HCT116 (cell line): ENCODE measurements at regions not wholly inside any gene's neighbourhood (a gene's known extent, or its start where the extent isn't known, plus 50 kb on each side); places are given as distances from the start of the nearest gene placed in this dataset.

Experiments
- ATAC-seq: fragments of 200-7000 bp; cut with Tn5 transposase; 2 replicates; pipeline ENCODE4 v1.9.1; 2020; ENCODE audit warnings: mild to moderate bottlenecking, moderate library complexity
- BruUV-seq: library from RNA; stranded (reverse); fragments of 400-500 nt; replicated peaks from 2 replicates; lab custom pipeline; 2021; lab: Mats Ljungman, UMichigan
- CTCF ChIA-PET: fragments of 300-600 bp; sonication (Branson Sonifier 250); formaldehyde crosslinking; loops from one replicate; lab custom pipeline; 2021; ENCODE audit warnings: antibody characterized with exemption; lab: Charles Lee
- POLR2A ChIA-PET: fragments of 300-600, 350-600 bp; sonication (Branson Sonifier 250); formaldehyde crosslinking; loops from one replicate; lab custom pipeline; 2021; ENCODE audit warnings: antibody characterized with exemption; lab: Charles Lee
- RAD21 ChIA-PET, 2 experiments: fragments of 300-600 bp; sonication (Branson Sonifier 250); formaldehyde crosslinking; loops; one replicate each; lab custom pipeline; 2023; ENCODE audit warnings: low total read pairs in 2 of 2; ENCODE audit not compliant: uncharacterized antibody in 2 of 2, unreplicated experiment in 2 of 2, low non-redundant PET in 1 of 2; lab: Charles Lee
- DNase-seq: peaks from one replicate; pipeline ENCODE4 v3.0.0-alpha.2; 2010; ENCODE audit warnings: low read depth, low spot score
- H2AFZ ChIP-seq: fragments of 200-600 bp; shearing (Covaris generic), sonication (generic); 2 replicates; pipeline ENCODE4 v1.6.1; 2017; ENCODE audit warnings: low read depth, mixed run types, mixed read lengths, antibody characterized with exemption, low read length; ENCODE audit not compliant: poor library complexity, severe bottlenecking
- H3K27ac ChIP-seq: 2 replicates; pipeline ENCODE4 v1.5.1; 2012; ENCODE audit warnings: low read depth, low read length
- H3K27me3 ChIP-seq: fragments of 200-600 bp; sonication (generic); 2 replicates; pipeline ENCODE4 v1.6.1; 2016; ENCODE audit warnings: mixed run types, low read length, mixed read lengths; ENCODE audit not compliant: insufficient read depth
- H3K36me3 ChIP-seq, 2 experiments: fragments of 200-500 bp in 1 of 2; fragments of 200-600 bp in 1 of 2; sonication (Bioruptor generic) in 1 of 2; sonication (generic) in 1 of 2; 2 replicates each; pipeline versions ENCODE4 v1.5.1 to v1.6.1; 2014 to 2016; ENCODE audit warnings: low read length in 2 of 2, inconsistent platforms in 1 of 2, mixed read lengths in 1 of 2, mixed run types in 1 of 2; ENCODE audit not compliant: insufficient read depth in 2 of 2, control insufficient read depth in 1 of 2
- H3K4me1 ChIP-seq, 2 experiments: fragments of 200-600 bp in 1 of 2; sonication (generic) in 1 of 2; 2 replicates each; pipeline versions ENCODE4 v1.5.1 to v1.6.1; 2012 to 2017; ENCODE audit warnings: low read length in 2 of 2, inconsistent platforms in 1 of 2, mild to moderate bottlenecking in 1 of 2, mixed read lengths in 1 of 2, mixed run types in 1 of 2, moderate library complexity in 1 of 2; ENCODE audit not compliant: insufficient read depth in 2 of 2, control insufficient read depth in 1 of 2
- H3K4me2 ChIP-seq: fragments of 200-600 bp; sonication (generic); 2 replicates; pipeline ENCODE4 v1.6.1; 2017; ENCODE audit warnings: mixed run types, low read length, mixed read lengths
- H3K4me3 ChIP-seq, 2 experiments: fragments of 200-600 bp in 1 of 2; sonication (generic) in 1 of 2; replicated peaks in 1 of 2; 2 replicates each; pipeline ENCODE4 v1.5.1; 2011 to 2016; ENCODE audit warnings: low read length in 2 of 2, control low read depth in 1 of 2, low read depth in 1 of 2, mild to moderate bottlenecking in 1 of 2, mixed read lengths in 1 of 2, mixed run types in 1 of 2
- H3K79me2 ChIP-seq: fragments of 200-600 bp; sonication (generic); 2 replicates; pipeline ENCODE4 v1.6.1; 2017; ENCODE audit warnings: mild to moderate bottlenecking, mixed run types, low read length, moderate library complexity, mixed read lengths; ENCODE audit not compliant: insufficient read depth
- H3K9ac ChIP-seq: fragments of 200-600 bp; sonication (generic); 2 replicates; pipeline ENCODE4 v1.6.1; 2016; ENCODE audit warnings: low read length, mixed read lengths
- H3K9me2 ChIP-seq: fragments of 200-600 bp; sonication (generic), shearing (Covaris generic); 2 replicates; pipeline ENCODE4 v1.6.1; 2017; ENCODE audit warnings: mixed run types, mild to moderate bottlenecking, moderate library complexity; ENCODE audit not compliant: insufficient read depth
- H3K9me3 ChIP-seq, 2 experiments: fragments of 200-500 bp in 1 of 2; fragments of 200-600 bp in 1 of 2; sonication (Bioruptor generic) in 1 of 2; sonication (generic) in 1 of 2; 2 replicates each; pipeline ENCODE4 v1.6.1; 2014 to 2017; ENCODE audit warnings: low read length in 2 of 2, mixed read lengths in 2 of 2, inconsistent platforms in 1 of 2, low read depth in 1 of 2, mild to moderate bottlenecking in 1 of 2, mixed run types in 1 of 2, moderate library complexity in 1 of 2; ENCODE audit not compliant: control insufficient read depth in 1 of 2, insufficient read depth in 1 of 2
- H4K20me1 ChIP-seq: fragments of 200-600 bp; sonication (generic), shearing (Covaris generic); 2 replicates; pipeline ENCODE4 v1.6.1; 2017; ENCODE audit warnings: mixed run types, mild to moderate bottlenecking, moderate library complexity; ENCODE audit not compliant: insufficient read depth
- ATF3 ChIP-seq: IDR thresholded peaks from 2 replicates; pipeline ENCODE4 v1.6.1; 2012
- CBX3 ChIP-seq: IDR thresholded peaks from 2 replicates; pipeline ENCODE4 v1.6.1; 2012; ENCODE audit warnings: low read depth
- CEBPB ChIP-seq: IDR thresholded peaks from 2 replicates; pipeline ENCODE4 v1.6.1; 2012; ENCODE audit warnings: low read depth
- CTCF ChIP-seq, 3 experiments: fragments of 200-600 bp in 1 of 3; sonication (generic) in 1 of 3; IDR thresholded peaks in 2 of 3; conservative IDR thresholded peaks in 1 of 3; 2 replicates each; pipeline ENCODE4 v1.5.1; 2012 to 2017; ENCODE audit warnings: low read depth in 2 of 3, low read length in 2 of 3, antibody characterized with exemption in 1 of 3, borderline replicate concordance in 1 of 3, control low read depth in 1 of 3, mild to moderate bottlenecking in 1 of 3, mixed read lengths in 1 of 3, mixed run types in 1 of 3, moderate library complexity in 1 of 3; ENCODE audit not compliant: insufficient read depth in 1 of 3
- EGR1 ChIP-seq: IDR thresholded peaks from 2 replicates; pipeline ENCODE4 v1.6.1; 2012; ENCODE audit warnings: low read depth
- EZH2phosphoT487 ChIP-seq: fragments of 200-600 bp; IDR thresholded peaks from 2 replicates; pipeline ENCODE4 v1.6.1; 2018; ENCODE audit warnings: antibody characterized with exemption, borderline replicate concordance
- FOSL1 ChIP-seq: IDR thresholded peaks from 2 replicates; pipeline ENCODE4 v1.6.1; 2012; ENCODE audit warnings: low read depth
- JUND ChIP-seq: IDR thresholded peaks from 2 replicates; pipeline ENCODE4 v1.6.1; 2012
- MAX ChIP-seq: IDR thresholded peaks from 2 replicates; pipeline ENCODE4 v1.6.1; 2012
- POLR2A ChIP-seq: IDR thresholded peaks from 2 replicates; pipeline ENCODE4 v1.7.0; 2011; ENCODE audit warnings: borderline replicate concordance; ENCODE audit not compliant: insufficient read depth, insufficient read length; ENCODE audit errors: extremely low read depth
- POLR2AphosphoS5 ChIP-seq: IDR thresholded peaks from 2 replicates; pipeline ENCODE4 v1.6.1; 2011; ENCODE audit warnings: mild to moderate bottlenecking, low read depth, low read length, moderate library complexity
- REST ChIP-seq: IDR thresholded peaks from 2 replicates; pipeline ENCODE4 v1.6.1; 2012; ENCODE audit warnings: low read depth
- SP1 ChIP-seq: IDR thresholded peaks from 2 replicates; pipeline ENCODE4 v1.6.1; 2012; ENCODE audit warnings: low read depth
- SRF ChIP-seq: IDR thresholded peaks from 2 replicates; pipeline ENCODE4 v1.6.1; 2012; ENCODE audit warnings: low read depth
- TCF7L2 ChIP-seq: IDR thresholded peaks from 2 replicates; pipeline ENCODE4 v1.7.0; 2011; ENCODE audit warnings: borderline replicate concordance, inconsistent platforms; ENCODE audit not compliant: insufficient read depth, insufficient read length; ENCODE audit errors: extremely low read depth
- YY1 ChIP-seq: IDR thresholded peaks from 2 replicates; pipeline ENCODE4 v1.6.1; 2011; ENCODE audit warnings: low read length, low read depth, moderate library complexity, mild to moderate bottlenecking; ENCODE audit not compliant: insufficient replicate concordance; ENCODE audit errors: extremely low read depth
- ZFX ChIP-seq: fragments of 450-650 bp; IDR thresholded peaks from 2 replicates; pipeline ENCODE4 v1.6.1; 2017
- ZNF274 ChIP-seq: fragments of 200-500 bp; sonication (Bioruptor generic); IDR thresholded peaks from 2 replicates; pipeline ENCODE4 v1.6.1; 2014; ENCODE audit warnings: mild to moderate bottlenecking, low read depth, low read length, inconsistent platforms
- intact Hi-C: fragments of 100-400 bp; cut with micrococcal nuclease; formaldehyde crosslinking; loops from 2 replicates; pipeline ENCODE4 v1.10.0; 2022

- RAD21 ChIA-PET, result no interaction called here
- Histone ChIP-seq H3K4me3 (no peak overlapping the region), H3K4me1 (no peaks in the 10 kb centered on the region), H3K9me2 (no peaks in the 10 kb centered on the region), H3K9ac (no peak overlapping the region), H3K79me2 (no peaks in the 10 kb centered on the region), H3K36me3 (no peaks in the 10 kb centered on the region), H3K27me3 (no peaks in the 10 kb centered on the region), H4K20me1 (no peaks in the 10 kb centered on the region), H3K27ac (no peak overlapping the region), H2AFZ (no peak overlapping the region), H3K9me3 (no peaks in the 10 kb centered on the region), H3K4me2 (no peak overlapping the region)
- no peak for TF ChIP-seq SRF
- TF ChIP-seq SP1, result no peak
- no peak for TF ChIP-seq POLR2AphosphoS5
- no peak for TF ChIP-seq YY1
- no peak for TF ChIP-seq TCF7L2
- TF ChIP-seq EZH2phosphoT487, result no peak
- no peak for TF ChIP-seq FOSL1
- no peak for TF ChIP-seq MAX
- TF ChIP-seq CTCF (IDR thresholded peaks at IDR 0.05 in 2 of 3, conservative IDR thresholded peaks at IDR 0.05 in 1 of 3; ENCODE audit: borderline replicate concordance in 1 of 3, insufficient read depth in 1 of 3, low read depth in 2 of 3, low read length in 2 of 3), result no peak
- TF ChIP-seq REST, result no peak
- TF ChIP-seq ZFX, result no peak
- TF ChIP-seq ZNF274, result no peak
- no peak for TF ChIP-seq CBX3
- TF ChIP-seq ATF3, result no peak
- TF ChIP-seq CEBPB, result no peak
- no peak for TF ChIP-seq POLR2A
- no peak for TF ChIP-seq EGR1
- TF ChIP-seq JUND, result no peak
- ATAC-seq (no peak), DNase-seq (no peak)
- CTCF ChIA-PET, result no interaction called here
- no TSS peak for BruUV-seq
- POLR2A ChIA-PET, result no interaction called here
- intact Hi-C loops, result no loop called here
These were observed 1096.1 kb upstream of the NXPH2 start for GRCh38 chr2:139876321-139876720.
